NT2/D1 (cell line): ENCODE measurements at regions not wholly inside any gene's neighbourhood (a gene's known extent, or its start where the extent isn't known, plus 50 kb on each side); places are given as distances from the start of the nearest gene placed in this dataset.

Experiments
- DNase-seq: peaks from one replicate; pipeline ENCODE4 v3.0.0-alpha.2; 2011; ENCODE audit warnings: low read depth, low spot score
- H3K27me3 ChIP-seq: 2 replicates; pipeline ENCODE4 v1.6.0; 2011; ENCODE audit warnings: mild to moderate bottlenecking; ENCODE audit not compliant: insufficient read length, insufficient read depth
- H3K36me3 ChIP-seq: 2 replicates; pipeline ENCODE4 v1.6.1; 2011; ENCODE audit warnings: mild to moderate bottlenecking, low read length, mixed read lengths; ENCODE audit not compliant: insufficient read depth, insufficient read length
- H3K4me1 ChIP-seq: 2 replicates; pipeline ENCODE4 v1.5.1; 2011; ENCODE audit not compliant: insufficient read depth, insufficient read length
- H3K4me3 ChIP-seq: 2 replicates; pipeline ENCODE4 v1.5.1; 2011; ENCODE audit warnings: low read depth; ENCODE audit not compliant: insufficient read length
- H3K9ac ChIP-seq: 2 replicates; pipeline ENCODE4 v1.6.0; 2011; ENCODE audit warnings: low read depth; ENCODE audit not compliant: insufficient read length
- H3K9me3 ChIP-seq: 2 replicates; pipeline ENCODE4 v1.5.1; 2011; ENCODE audit warnings: mild to moderate bottlenecking, low read length; ENCODE audit not compliant: insufficient read depth
- SUZ12 ChIP-seq: IDR thresholded peaks from 2 replicates; pipeline ENCODE4 v1.6.1; 2011; ENCODE audit not compliant: insufficient read length, insufficient read depth; ENCODE audit errors: extremely low read depth
- YY1 ChIP-seq: IDR thresholded peaks from 2 replicates; pipeline ENCODE4 v1.6.1; 2011; ENCODE audit not compliant: insufficient read length, insufficient read depth
- ZNF274 ChIP-seq: IDR thresholded peaks from 2 replicates; pipeline ENCODE4 v1.6.1; 2011; ENCODE audit warnings: mild to moderate bottlenecking, low read depth, low read length

DNA sequence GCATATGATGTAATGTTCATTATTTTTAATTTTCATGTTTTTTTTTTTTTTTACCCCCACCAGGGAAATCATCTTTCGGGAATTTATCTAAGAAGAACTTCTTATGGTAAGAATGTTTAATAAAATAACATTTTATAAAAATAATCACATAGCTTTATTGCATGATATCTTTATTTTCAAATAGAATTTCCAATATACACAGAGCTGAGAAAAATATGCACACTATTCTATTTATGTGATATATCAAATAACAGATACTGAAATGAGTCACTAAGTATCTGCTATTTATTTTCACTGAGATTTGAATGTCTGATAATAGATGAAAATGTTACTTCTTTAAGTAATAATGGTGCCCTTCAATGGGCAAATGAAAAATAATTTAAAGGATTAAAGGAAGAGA lies 1217.3 kb downstream of the MAT2B start:
- Histone ChIP-seq H3K9ac (no peak overlapping the region), H3K9me3 (no peaks in the 10 kb centered on the region), H3K36me3 (no peaks in the 10 kb centered on the region), H3K4me1 (no peaks in the 10 kb centered on the region), H3K4me3 (no peak overlapping the region), H3K27me3 (no peaks in the 10 kb centered on the region)
- DNase-seq, result no peak
- TF ChIP-seq ZNF274 (no peak), SUZ12 (no peak), YY1 (no peak)

GRCh38 chr5:164727012-164727411 lies 1221.6 kb downstream of the MAT2B start:
- Histone ChIP-seq H3K4me3 (no peak overlapping the region), H3K4me1 (no peaks in the 10 kb centered on the region), H3K9ac (no peak overlapping the region), H3K36me3 (no peaks in the 10 kb centered on the region), H3K9me3 (no peaks in the 10 kb centered on the region), H3K27me3 (no peaks in the 10 kb centered on the region)
- DNase-seq, result no peak
- TF ChIP-seq SUZ12 (no peak), YY1 (no peak), ZNF274 (no peak)

- no peak overlapping the region for H3K4me3 ChIP-seq
- H3K9ac ChIP-seq, result no peak overlapping the region
- DNase-seq, result no peak
- no peak for TF ChIP-seq ZNF274
- H3K4me1 ChIP-seq, result no peaks in the 10 kb centered on the region
- no peaks in the 10 kb centered on the region for H3K9me3 ChIP-seq
- no peaks in the 10 kb centered on the region for H3K36me3 ChIP-seq
- no peaks in the 10 kb centered on the region for H3K27me3 ChIP-seq
Observed at GRCh38 chr5:164728733-164729132, 1223.3 kb downstream of the MAT2B start.

GRCh38 chr5:164735334-164735733 lies 1229.9 kb downstream of the MAT2B start:
- Histone ChIP-seq H3K4me1 (no peaks in the 10 kb centered on the region), H3K9ac (no peak overlapping the region), H3K27me3 (no peaks in the 10 kb centered on the region), H3K4me3 (no peak overlapping the region), H3K9me3 (no peaks in the 10 kb centered on the region), H3K36me3 (no peaks in the 10 kb centered on the region)
- no peak for DNase-seq
- TF ChIP-seq ZNF274 (no peak), SUZ12 (no peak), YY1 (no peak)

DNA sequence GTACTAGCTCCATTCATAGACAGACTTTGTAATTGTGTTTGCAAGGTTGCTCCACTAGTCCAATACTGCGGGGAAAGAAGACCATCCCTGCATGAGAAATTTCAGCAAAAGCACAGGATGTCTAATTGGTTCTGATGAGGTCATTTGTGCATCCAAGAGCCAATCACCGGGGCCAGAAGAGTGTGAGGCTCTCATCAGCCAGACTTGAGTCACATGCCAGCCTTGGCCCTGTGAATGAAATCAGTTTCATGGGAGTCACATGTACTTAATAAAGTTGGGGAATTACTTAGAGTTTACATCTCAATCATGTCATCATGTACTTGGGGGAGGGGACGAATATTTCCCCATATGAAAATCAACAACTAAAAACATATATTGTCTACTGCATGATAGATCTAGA lies 1236.0 kb downstream of the MAT2B start:
- Histone ChIP-seq H3K9ac (no peak overlapping the region), H3K27me3 (no peaks in the 10 kb centered on the region)
- no peak for DNase-seq

DNA sequence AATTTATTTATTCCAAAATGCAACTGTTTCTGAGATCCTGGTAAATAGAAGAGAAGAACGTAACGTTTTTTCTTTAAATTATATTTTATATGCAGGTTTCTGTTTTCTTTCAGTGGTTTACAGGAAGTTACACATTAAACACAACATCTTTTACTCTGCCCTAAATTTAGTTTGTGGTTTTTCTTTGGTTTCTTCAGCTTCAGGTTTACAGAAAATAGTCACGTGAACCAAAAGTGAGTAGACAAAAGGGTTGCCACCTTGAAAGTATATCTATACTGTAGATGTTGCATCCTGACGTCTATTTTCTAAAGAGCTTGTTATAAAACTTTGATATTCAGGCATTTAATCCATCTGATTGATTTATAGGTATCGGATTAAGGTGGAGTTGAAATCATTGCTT lies 1236.6 kb downstream of the MAT2B start:
- H3K27me3 ChIP-seq, result no peaks in the 10 kb centered on the region
- no peak overlapping the region for H3K4me3 ChIP-seq
- H3K9me3 ChIP-seq, result no peaks in the 10 kb centered on the region
- H3K4me1 ChIP-seq, result no peaks in the 10 kb centered on the region
- H3K36me3 ChIP-seq, result no peaks in the 10 kb centered on the region
- H3K9ac ChIP-seq, result no peak overlapping the region
- DNase-seq, result no peak
- TF ChIP-seq ZNF274 (no peak), YY1 (no peak), SUZ12 (no peak)

More for the DNA sequence above, 1236.0 kb downstream of the MAT2B start:
- H3K4me1 ChIP-seq, result no peaks in the 10 kb centered on the region
- TF ChIP-seq YY1 (no peak), SUZ12 (no peak), ZNF274 (no peak)
- H3K36me3 ChIP-seq, result no peaks in the 10 kb centered on the region
- no peaks in the 10 kb centered on the region for H3K9me3 ChIP-seq
- H3K4me3 ChIP-seq, result no peak overlapping the region

- no peak overlapping the region for H3K4me3 ChIP-seq
- H3K9ac ChIP-seq, result no peak overlapping the region
- H3K27me3 ChIP-seq, result no peaks in the 10 kb centered on the region
- TF ChIP-seq ZNF274, result no peak
- TF ChIP-seq SUZ12, result no peak
- TF ChIP-seq YY1, result no peak
- DNase-seq, result no peak
- H3K4me1 ChIP-seq, result no peaks in the 10 kb centered on the region
- H3K9me3 ChIP-seq, result no peaks in the 10 kb centered on the region
- H3K36me3 ChIP-seq, result no peaks in the 10 kb centered on the region
Observed at GRCh38 chr5:164746723-164747122, 1241.3 kb downstream of the MAT2B start.

DNA sequence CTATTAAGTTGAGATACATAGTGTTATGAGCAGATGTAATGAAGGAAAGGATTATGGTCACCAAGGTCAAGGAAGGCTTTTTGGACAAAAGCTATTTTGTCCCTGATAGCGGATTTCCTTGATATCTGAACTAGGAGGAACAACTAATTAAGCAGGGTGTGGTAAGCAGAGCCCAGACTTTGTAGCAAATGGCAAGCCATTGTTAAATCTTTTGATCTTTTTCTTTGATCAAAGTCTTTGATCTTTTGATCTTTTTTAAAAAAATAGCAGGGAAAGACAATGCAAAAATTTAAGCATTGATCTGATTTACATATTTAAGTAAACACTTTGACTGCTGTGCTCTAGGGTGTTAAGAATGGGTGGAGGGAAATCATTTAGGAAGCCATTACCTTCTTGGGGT lies 1242.0 kb downstream of the MAT2B start:
- no peak overlapping the region for H3K9ac ChIP-seq
- no peaks in the 10 kb centered on the region for H3K36me3 ChIP-seq
- H3K27me3 ChIP-seq, result no peaks in the 10 kb centered on the region
- no peak for TF ChIP-seq ZNF274
- H3K9me3 ChIP-seq, result no peaks in the 10 kb centered on the region
- H3K4me3 ChIP-seq, result no peak overlapping the region
- H3K4me1 ChIP-seq, result no peaks in the 10 kb centered on the region
- no peak for DNase-seq
